ENCODE measurements at regions not wholly inside any gene's neighbourhood (a gene's known extent, or its start where the extent isn't known, plus 50 kb on each side); places are given as distances from the start of the nearest gene placed in this dataset.

DNA sequence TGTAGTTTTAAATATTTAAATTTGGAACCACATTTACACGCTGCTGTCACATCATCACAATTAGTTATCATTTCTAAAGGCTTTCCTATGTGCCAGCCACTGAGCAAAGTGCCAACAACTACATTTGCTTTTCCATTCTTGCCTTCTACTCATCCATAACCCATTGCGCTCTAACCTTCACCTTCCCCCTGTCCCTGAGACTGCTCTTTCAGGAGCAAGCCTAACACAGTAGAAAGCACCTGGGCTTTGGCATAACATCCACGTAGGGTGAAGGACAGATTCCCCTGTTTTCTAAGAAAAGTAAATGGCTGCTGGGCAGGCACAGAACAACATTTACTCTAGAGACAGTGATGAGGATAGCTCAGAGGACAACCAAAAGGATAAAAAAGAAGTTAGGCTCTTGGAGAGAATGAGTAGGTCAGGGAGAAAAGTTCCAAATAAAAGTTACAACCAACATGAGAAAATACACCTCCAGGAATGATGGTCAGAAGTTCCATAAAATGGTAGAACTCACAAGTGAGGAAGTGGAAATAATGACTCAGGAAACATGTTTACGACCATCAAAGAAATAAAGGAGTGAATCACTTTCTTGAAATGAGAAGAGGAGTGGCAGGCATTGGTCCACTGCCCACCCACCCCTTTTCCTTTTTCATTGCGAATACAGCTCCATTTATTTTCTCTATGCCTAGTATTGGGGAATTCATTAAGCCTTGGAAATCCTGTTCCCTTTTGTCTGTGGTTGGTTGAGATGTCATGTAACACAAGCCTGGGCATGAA is 77.2 kb downstream of the PFDN4 start:
- no peak overlapping the region for H2AFZ ChIP-seq (ENCODE audit: insufficient read depth, low read depth, low read length, poor library complexity, severe bottlenecking)

DNA sequence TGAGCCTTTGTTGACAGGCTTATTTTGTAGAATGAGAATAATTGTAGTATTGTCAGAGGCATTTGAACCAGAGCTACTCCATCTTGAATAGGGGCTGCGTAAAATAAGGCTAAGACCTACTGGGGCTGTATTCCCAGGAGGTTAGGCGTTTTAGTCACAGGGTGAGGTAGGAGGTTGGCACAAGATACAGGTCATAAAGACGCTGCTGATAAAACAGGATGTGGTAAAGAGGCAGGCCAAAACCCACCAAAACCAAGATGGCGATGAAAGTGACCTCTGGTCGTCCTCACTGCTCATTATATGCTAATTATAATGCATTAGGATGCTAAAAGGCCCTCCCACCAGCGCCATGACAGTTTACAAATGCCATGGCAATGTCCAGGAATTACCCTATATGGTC is 82.7 kb downstream of the PFDN4 start:
- H3K9me3 ChIP-seq (replicated peaks in 1 of 2; ENCODE audit: control insufficient read depth in 1 of 2, insufficient read depth in 1 of 2, low read length in 2 of 2) = no peaks in the 10 kb centered on the region
- H3K27ac Mint-ChIP-seq = no peak overlapping the region
- H3K36me3 Mint-ChIP-seq = no peaks in the 10 kb centered on the region
- no peak overlapping the region for H3K4me3 ChIP-seq (replicated peaks in 1 of 3; ENCODE audit: low read depth in 2 of 3, low read length in 3 of 3)
- no peak overlapping the region for H3K4me2 ChIP-seq (replicated peaks; ENCODE audit: extremely low read depth, low read length, poor library complexity, severe bottlenecking)
- no peaks in the 10 kb centered on the region for H3K36me3 ChIP-seq (replicated peaks in 1 of 2; ENCODE audit: control insufficient read depth in 1 of 2, insufficient read depth in 2 of 2, low read length in 2 of 2)
- intact Hi-C loops (cut with micrococcal nuclease) = no loop called here
- H3K9ac ChIP-seq (ENCODE audit: insufficient read depth, low read length, poor library complexity, severe bottlenecking) = no peak overlapping the region
- TF ChIP-seq, protein P1, sequence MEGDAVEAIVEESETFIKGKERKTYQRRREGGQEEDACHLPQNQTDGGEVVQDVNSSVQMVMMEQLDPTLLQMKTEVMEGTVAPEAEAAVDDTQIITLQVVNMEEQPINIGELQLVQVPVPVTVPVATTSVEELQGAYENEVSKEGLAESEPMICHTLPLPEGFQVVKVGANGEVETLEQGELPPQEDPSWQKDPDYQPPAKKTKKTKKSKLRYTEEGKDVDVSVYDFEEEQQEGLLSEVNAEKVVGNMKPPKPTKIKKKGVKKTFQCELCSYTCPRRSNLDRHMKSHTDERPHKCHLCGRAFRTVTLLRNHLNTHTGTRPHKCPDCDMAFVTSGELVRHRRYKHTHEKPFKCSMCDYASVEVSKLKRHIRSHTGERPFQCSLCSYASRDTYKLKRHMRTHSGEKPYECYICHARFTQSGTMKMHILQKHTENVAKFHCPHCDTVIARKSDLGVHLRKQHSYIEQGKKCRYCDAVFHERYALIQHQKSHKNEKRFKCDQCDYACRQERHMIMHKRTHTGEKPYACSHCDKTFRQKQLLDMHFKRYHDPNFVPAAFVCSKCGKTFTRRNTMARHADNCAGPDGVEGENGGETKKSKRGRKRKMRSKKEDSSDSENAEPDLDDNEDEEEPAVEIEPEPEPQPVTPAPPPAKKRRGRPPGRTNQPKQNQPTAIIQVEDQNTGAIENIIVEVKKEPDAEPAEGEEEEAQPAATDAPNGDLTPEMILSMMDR (IDR thresholded peaks at IDR 0.05) = no peak
- DNase-seq = no peak
- peaks cover 0 to 4% (median 3%) of the 10 kb centered on the region in 3 donors for H3K27me3 Mint-ChIP-seq (ENCODE audit: low read depth in 3 of 3)
- WGBS (ENCODE audit: insufficient coverage) = 93% methylated on average over 2 of the region's 6 CpGs
- H3K4me3 Mint-ChIP-seq = no peak overlapping the region
- H3K4me1 Mint-ChIP-seq = no peaks in the 10 kb centered on the region
- H4K20me1 ChIP-seq (ENCODE audit: insufficient read depth, low read length) = no peaks in the 10 kb centered on the region
- no peaks in the 10 kb centered on the region for H3K4me1 ChIP-seq (ENCODE audit: control insufficient read depth in 1 of 2, insufficient read depth in 2 of 2, low read length in 2 of 2)
- H3K79me2 ChIP-seq (ENCODE audit: insufficient read depth, low read length) = no peaks in the 10 kb centered on the region
- peaks cover 0 to 2% (median 0%) of the 10 kb centered on the region in 7 donors for H3K9me3 Mint-ChIP-seq
- H3K27me3 ChIP-seq (ENCODE audit: control insufficient read depth in 2 of 2, insufficient read depth in 2 of 2, low read length in 2 of 2) = no peaks in the 10 kb centered on the region
- no peak overlapping the region for H2AFZ ChIP-seq (ENCODE audit: insufficient read depth, low read depth, low read length, poor library complexity, severe bottlenecking)
- no peak overlapping the region for H3K27ac ChIP-seq (ENCODE audit: low read depth in 1 of 2, low read length in 2 of 2)

More for the DNA sequence above, 77.2 kb downstream of the PFDN4 start:
- H3K4me3 Mint-ChIP-seq = no peak overlapping the region
- Histone ChIP-seq H3K4me1 (ENCODE audit: control insufficient read depth in 1 of 2, insufficient read depth in 2 of 2, low read length in 2 of 2) (no peaks in the 10 kb centered on the region), H4K20me1 (ENCODE audit: insufficient read depth, low read length) (no peaks in the 10 kb centered on the region), H3K36me3 (replicated peaks in 1 of 2; ENCODE audit: control insufficient read depth in 1 of 2, insufficient read depth in 2 of 2, low read length in 2 of 2) (no peaks in the 10 kb centered on the region), H3K27me3 (ENCODE audit: control insufficient read depth in 2 of 2, insufficient read depth in 2 of 2, low read length in 2 of 2) (no peaks in the 10 kb centered on the region), H3K4me2 (replicated peaks; ENCODE audit: extremely low read depth, low read length, poor library complexity, severe bottlenecking) (no peak overlapping the region), H3K79me2 (ENCODE audit: insufficient read depth, low read length) (no peaks in the 10 kb centered on the region), H3K9me3 (replicated peaks in 1 of 2; ENCODE audit: control insufficient read depth in 1 of 2, insufficient read depth in 1 of 2, low read length in 2 of 2) (no peaks in the 10 kb centered on the region), H3K9ac (ENCODE audit: insufficient read depth, low read length, poor library complexity, severe bottlenecking) (no peak overlapping the region), H3K4me3 (replicated peaks in 1 of 3; ENCODE audit: low read depth in 2 of 3, low read length in 3 of 3) (no peak overlapping the region), H3K27ac (ENCODE audit: low read depth in 1 of 2, low read length in 2 of 2) (no peak overlapping the region)
- intact Hi-C loops (cut with micrococcal nuclease) = no loop called here
- H3K27ac Mint-ChIP-seq = no peak overlapping the region
- H3K4me1 Mint-ChIP-seq = no peaks in the 10 kb centered on the region
- DNase-seq = no peak
- peaks cover 0 to 2% (median 0%) of the 10 kb centered on the region in 7 donors for H3K9me3 Mint-ChIP-seq
- H3K27me3 Mint-ChIP-seq (ENCODE audit: low read depth in 3 of 3) = peaks cover 2 to 6% (median 4%) of the 10 kb centered on the region in 3 donors
- TF ChIP-seq, protein P1 (IDR thresholded peaks at IDR 0.05) = no peak
- 100% methylated on average over 2 of the region's 5 CpGs for WGBS (ENCODE audit: insufficient coverage)
- H3K36me3 Mint-ChIP-seq = no peaks in the 10 kb centered on the region

Measured in CD14-positive monocyte (primary cell).